ENCODE measurements at regions not wholly inside any gene's neighbourhood (a gene's known extent, or its start where the extent isn't known, plus 50 kb on each side); places are given as distances from the start of the nearest gene placed in this dataset.

DNA sequence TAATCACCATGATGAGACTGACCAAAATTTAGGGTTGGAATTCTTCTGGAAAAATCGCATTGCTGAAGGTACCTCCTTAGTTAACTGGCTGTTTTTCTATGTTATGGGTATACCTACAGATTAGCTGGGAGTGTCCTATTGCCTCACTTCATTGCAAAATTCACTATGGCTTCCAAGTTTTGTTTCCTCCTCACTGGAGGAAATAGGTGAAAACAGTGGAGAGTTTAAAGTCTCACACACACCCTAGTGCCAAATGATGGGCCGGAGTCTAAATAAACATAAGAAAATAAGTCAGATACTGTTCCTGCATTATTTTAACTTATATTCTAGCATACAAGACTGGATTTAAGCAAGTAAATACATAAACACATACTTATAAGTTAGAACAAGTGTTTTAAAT, 98.2 kb downstream of the AHR start:
- Histone ChIP-seq H3K36me3 (replicated peaks in 1 of 2; ENCODE audit: insufficient read depth in 1 of 2, low read depth in 2 of 2) (no peaks in the 10 kb centered on the region), H3K27ac (no peak overlapping the region), H3K4me3 (no peak overlapping the region), H3K4me1 (no peaks in the 10 kb centered on the region), H3K9me3 (peaks cover 0 to 13% (median 0%) of the 10 kb centered on the region in 3 donors), H3K27me3 (no peaks in the 10 kb centered on the region)
- no peak for ATAC-seq
- 70 to 80% methylated on average over 2 of the region's 2 CpGs for WGBS, 2 donors
- no peak for DNase-seq
- no peak for TF ChIP-seq POLR2A (IDR thresholded peaks at IDR 0.05)
- TF ChIP-seq, protein P1, sequence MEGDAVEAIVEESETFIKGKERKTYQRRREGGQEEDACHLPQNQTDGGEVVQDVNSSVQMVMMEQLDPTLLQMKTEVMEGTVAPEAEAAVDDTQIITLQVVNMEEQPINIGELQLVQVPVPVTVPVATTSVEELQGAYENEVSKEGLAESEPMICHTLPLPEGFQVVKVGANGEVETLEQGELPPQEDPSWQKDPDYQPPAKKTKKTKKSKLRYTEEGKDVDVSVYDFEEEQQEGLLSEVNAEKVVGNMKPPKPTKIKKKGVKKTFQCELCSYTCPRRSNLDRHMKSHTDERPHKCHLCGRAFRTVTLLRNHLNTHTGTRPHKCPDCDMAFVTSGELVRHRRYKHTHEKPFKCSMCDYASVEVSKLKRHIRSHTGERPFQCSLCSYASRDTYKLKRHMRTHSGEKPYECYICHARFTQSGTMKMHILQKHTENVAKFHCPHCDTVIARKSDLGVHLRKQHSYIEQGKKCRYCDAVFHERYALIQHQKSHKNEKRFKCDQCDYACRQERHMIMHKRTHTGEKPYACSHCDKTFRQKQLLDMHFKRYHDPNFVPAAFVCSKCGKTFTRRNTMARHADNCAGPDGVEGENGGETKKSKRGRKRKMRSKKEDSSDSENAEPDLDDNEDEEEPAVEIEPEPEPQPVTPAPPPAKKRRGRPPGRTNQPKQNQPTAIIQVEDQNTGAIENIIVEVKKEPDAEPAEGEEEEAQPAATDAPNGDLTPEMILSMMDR (IDR thresholded peaks at IDR 0.05), result no peak
- intact Hi-C loops (cut with DNase I), result no loop called here

DNA sequence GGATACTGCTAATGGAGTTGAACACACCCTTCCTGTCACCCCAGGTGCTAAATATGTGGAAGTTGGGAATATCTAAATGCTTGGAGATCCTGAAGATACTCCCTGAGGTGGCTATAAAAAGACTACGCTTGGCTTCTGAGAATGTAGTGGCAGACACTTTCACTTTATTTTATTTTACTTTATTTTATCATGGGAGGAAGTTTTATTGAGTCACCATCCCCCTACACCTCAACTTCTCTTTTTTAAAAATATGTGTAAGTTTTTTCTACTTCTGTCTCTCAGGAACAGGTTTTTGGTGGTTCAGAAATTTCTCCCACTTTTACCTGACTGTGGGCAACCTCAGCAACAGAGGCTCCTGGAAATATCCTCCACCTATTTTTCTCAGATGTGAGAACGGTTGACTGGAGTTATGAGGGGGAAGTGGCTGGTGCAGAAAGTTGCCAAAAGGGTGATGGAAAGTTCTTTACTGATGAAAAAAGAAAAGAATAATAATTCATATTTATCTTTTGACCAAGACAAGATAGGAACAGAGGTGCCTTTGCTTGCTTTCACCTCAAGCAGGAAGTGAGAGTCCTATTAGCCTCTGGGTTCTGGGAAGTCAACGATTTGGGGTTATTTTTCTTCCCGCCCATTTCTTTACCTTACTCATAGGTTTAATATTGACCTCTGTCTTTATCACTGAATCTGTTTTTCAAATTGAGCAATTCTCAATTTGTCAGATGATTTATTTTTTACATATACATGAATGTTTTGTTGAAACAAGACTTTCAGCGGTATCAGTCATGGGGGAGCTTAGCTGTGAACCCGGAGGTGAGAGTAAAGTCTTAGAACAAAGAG, 103.6 kb downstream of the AHR start:
- Histone ChIP-seq H3K36me3 (replicated peaks in 1 of 2; ENCODE audit: insufficient read depth in 1 of 2, low read depth in 2 of 2) (no peaks in the 10 kb centered on the region), H3K27ac (no peak overlapping the region), H3K9me3 (no peaks in the 10 kb centered on the region), H3K4me3 (no peak overlapping the region), H3K4me1 (no peaks in the 10 kb centered on the region), H3K27me3 (no peaks in the 10 kb centered on the region)
- 68 to 78% methylated on average over 6 of the region's 6 CpGs for WGBS, 2 donors
- DNase-seq, result no peak
- no peak for ATAC-seq
- TF ChIP-seq POLR2A (IDR thresholded peaks at IDR 0.05), result no peak
- TF ChIP-seq, protein P1 (IDR thresholded peaks at IDR 0.05), result no peak
- intact Hi-C loops (cut with DNase I), result no loop called here

DNA sequence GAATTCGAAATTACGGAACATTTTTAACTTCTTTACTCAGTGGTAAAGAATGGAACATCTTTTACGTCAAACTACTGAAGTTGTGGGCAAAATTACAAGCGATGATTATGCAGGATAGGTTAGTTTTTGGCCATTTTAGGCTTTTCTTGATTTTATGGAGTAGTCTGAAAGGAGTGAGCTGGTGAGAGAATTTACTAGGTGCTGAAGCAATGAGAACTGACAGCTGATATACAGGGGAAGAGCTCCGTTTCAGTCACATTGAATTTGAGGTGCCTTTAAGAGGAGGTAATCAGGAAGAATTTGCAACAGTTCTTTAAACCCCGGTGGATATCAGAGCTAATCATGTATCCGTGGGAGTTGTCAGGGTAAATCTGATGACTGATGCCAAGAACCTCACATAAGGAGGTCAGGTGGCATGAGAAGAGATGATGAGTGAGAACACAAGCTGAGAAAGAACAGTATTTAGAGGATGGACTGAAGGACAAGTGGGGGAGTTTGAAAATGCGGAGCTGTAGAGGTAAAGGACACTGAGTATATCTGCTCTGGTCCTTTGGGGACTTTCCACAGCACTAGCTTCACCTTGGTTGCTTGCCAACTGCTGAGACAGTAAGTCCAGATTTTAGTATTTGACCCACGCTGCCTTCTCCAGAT, 104.3 kb downstream of the AHR start:
- Histone ChIP-seq H3K27ac (no peak overlapping the region), H3K4me3 (no peak overlapping the region), H3K4me1 (no peaks in the 10 kb centered on the region), H3K27me3 (no peaks in the 10 kb centered on the region), H3K9me3 (no peaks in the 10 kb centered on the region), H3K36me3 (replicated peaks in 1 of 2; ENCODE audit: insufficient read depth in 1 of 2, low read depth in 2 of 2) (no peaks in the 10 kb centered on the region)
- ATAC-seq, result no peak
- intact Hi-C loops (cut with DNase I), result no loop called here
- no peak for DNase-seq
- 61% methylated on average over 9 of the region's 9 CpGs for WGBS, 2 donors
- no peak for TF ChIP-seq POLR2A (IDR thresholded peaks at IDR 0.05)
- TF ChIP-seq, protein P1 (IDR thresholded peaks at IDR 0.05), result no peak

DNA sequence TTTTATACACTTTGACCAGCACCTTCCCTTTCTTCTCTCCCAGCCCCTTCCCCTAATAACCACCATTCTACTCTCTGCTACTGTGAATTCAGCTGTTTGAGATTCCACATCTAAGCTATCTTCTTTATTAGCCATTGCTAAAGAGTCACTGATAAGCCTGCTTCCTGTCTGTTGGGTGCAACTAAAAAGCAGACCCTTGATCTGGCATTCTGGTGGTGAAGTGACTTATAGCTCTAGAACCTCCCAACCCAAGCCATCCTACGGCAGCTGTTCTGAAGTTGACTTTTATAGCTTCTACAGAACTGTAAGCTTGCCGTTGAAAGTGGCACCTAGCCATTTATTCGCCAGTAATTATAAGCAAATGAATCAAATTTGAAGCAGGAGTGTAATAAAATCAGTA, 105.6 kb downstream of the AHR start:
- Histone ChIP-seq H3K4me3 (no peak overlapping the region), H3K4me1 (no peaks in the 10 kb centered on the region), H3K27me3 (no peaks in the 10 kb centered on the region), H3K9me3 (no peaks in the 10 kb centered on the region), H3K27ac (no peak overlapping the region), H3K36me3 (replicated peaks in 1 of 2; ENCODE audit: insufficient read depth in 1 of 2, low read depth in 2 of 2) (no peaks in the 10 kb centered on the region)
- TF ChIP-seq, protein P1 (IDR thresholded peaks at IDR 0.05), result no peak
- no peak for TF ChIP-seq POLR2A (IDR thresholded peaks at IDR 0.05)
- ATAC-seq, result no peak
- DNase-seq, result no peak
- whole genome bisulfite sequencing, 2 donors, result 58 to 62% methylated on average over 3 of the region's 3 CpGs
- intact Hi-C loops (cut with DNase I), result no loop called here
